ENCODE measurements at regions not wholly inside any gene's neighbourhood (a gene's known extent, or its start where the extent isn't known, plus 50 kb on each side); places are given as distances from the start of the nearest gene placed in this dataset.
"Not testable (repeated sequence)": the region's sequence is repeated elsewhere in the genome, so short reads cannot be mapped to it uniquely, and the experiment has no call there.

- no peak for DNase-seq
Measured at GRCh38 chr3:105096071-105096470, 270.6 kb upstream of the ALCAM start.

DNA sequence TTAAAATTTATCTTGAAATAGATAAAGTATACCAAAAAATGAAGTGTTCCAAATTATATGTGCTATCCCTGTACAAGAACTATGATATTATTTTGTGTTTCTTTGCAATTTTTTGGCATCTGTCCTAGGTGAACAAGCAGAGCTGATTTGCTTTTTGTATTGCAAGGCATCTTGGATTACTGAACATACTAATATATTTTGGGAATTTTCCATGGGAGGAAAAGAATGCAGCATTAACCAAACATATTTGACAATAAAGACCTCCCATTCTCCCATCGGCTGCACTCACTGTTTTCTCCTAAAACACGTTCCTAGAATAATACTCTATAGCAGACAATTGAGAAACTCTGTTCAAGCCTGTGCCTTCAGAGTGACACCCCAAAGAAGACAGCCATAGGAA lies 265.1 kb upstream of the ALCAM start:
- no peak for DNase-seq

DNA sequence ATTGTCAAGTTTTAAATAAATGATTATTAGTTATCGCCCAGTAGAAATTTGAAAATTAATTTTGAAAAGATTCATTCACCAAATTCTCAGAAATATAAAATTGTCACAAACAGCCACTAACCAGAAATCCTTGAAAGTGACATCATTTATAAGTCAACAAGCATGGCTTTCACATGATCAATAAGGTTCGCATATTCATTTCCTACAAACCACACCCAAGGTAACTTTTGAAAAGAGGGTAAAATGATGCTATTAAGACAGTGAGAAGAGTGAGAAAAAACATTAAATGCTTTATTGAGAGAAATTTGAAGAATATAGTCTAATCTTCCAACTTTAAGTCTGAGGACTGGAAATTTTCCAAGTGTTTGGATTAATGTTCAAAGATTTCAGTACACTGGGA lies 263.6 kb upstream of the ALCAM start:
- no peak for DNase-seq

DNA sequence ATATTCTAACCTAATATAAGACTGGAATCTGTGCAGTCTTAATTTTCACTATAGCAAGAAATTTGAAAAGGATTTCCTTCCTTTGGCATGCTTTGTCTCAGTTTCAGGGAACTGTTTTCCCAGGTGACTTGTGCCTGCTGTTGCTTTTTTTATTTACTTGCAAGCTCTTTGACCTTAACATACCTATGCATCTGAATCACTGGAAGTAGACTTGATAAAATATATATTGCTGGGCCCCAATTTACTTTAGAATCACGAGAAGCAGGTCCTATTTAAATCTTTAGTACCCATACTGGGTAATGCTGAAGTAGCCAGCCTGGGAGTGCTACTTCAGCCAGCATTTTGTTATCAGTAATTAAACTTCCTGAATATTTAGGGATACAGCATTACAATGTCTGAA lies 257.9 kb upstream of the ALCAM start:
- DNase-seq: no peak

- DNase-seq: no peak
Measured at GRCh38 chr3:105118905-105119304, 247.8 kb upstream of the ALCAM start.

DNA sequence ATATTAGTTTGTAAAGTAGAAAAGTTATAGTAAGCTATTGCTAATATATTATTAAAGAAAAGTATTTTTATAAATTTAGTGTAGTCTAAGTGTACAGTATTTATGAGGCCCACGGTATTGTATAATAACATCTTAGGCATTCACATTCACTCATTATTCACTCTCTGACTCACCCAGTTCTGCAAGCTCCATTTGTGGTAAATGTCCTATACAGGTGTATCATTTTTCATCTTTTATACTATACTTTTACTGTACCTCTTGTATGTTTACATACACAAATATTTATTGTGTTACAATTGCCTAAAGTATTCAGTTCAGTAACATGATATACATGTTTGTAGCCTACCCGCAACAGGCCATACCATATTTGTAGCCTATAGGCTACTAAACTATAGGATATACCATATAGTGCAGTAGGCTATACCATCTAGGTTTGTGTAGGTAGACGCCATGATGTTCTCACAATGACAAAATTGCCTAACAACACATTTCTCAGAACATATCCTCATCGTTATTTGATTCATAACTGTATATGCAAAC lies 246.8 kb upstream of the ALCAM start:
- DNase-seq: no peak

- DNase-seq: no peak
Measured at GRCh38 chr3:105130911-105131310, 235.8 kb upstream of the ALCAM start.

- DNase-seq: no peak
Measured at GRCh38 chr3:105137911-105138310, 228.8 kb upstream of the ALCAM start.

DNA sequence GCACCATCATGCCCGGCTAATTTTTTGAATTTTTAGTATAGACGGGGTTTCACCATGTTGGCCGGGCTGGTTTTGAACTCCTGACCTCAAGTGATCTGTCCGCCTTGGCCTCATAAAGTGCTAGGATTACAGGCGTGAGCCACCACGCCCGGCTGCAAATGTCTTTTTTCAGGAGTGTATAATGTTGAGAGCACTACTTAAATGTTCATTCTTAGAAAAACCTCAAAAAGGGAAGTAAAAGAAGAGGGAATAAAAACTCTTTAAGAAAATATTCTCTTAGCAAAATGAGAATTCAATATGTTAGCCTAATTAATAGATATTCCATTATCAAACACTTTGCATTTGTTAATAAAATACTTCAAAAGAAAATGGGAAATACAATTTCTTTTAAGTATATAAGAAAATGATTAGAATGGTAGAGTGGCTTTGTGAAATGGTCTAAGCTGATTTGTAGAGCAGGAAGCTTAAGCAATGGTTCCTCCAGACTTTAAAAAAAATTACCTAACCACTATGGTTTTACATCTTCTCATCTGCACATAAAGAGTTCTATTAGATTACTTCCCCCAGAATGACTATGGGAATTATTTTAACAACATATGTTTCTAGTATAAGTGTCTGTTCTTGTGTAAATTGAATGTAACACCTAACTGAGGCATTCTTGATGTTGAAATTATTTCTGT lies 226.7 kb upstream of the ALCAM start:
- DNase-seq: no peak

DNA sequence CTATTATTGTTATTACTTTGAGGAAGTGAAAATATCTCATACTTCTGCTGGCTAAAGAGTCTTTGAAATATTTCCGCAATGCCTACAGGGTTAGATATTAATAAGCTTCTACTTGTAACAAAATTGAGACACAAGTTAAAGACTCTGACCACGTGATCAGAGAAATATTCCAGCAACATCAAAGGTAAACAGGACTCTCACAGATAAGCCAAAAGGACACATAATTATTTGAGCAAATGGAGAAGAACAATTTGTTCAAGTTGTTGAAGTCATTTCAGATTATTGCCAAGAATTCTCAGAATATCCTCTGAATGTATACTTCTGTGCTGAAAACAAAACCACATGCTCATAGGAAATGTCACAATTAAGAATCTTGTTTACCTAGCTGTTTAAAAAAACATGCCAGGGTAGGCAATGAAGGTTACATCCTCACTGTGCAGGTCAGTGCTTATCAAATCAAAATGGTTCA lies 225.8 kb upstream of the ALCAM start:
- DNase-seq: no peak

GRCh38 chr3:105144837-105145236 lies 221.9 kb upstream of the ALCAM start:
- no peak for DNase-seq

- DNase-seq: no peak
Measured at GRCh38 chr3:105145511-105145910, 221.2 kb upstream of the ALCAM start.

- not testable (repeated sequence) for DNase-seq
Measured at GRCh38 chr3:105149197-105149596, 217.5 kb upstream of the ALCAM start.

GRCh38 chr3:105152987-105153386 lies 213.7 kb upstream of the ALCAM start:
- no peak for DNase-seq

GRCh38 chr3:105154692-105155091 lies 212.0 kb upstream of the ALCAM start:
- no peak for DNase-seq

DNA sequence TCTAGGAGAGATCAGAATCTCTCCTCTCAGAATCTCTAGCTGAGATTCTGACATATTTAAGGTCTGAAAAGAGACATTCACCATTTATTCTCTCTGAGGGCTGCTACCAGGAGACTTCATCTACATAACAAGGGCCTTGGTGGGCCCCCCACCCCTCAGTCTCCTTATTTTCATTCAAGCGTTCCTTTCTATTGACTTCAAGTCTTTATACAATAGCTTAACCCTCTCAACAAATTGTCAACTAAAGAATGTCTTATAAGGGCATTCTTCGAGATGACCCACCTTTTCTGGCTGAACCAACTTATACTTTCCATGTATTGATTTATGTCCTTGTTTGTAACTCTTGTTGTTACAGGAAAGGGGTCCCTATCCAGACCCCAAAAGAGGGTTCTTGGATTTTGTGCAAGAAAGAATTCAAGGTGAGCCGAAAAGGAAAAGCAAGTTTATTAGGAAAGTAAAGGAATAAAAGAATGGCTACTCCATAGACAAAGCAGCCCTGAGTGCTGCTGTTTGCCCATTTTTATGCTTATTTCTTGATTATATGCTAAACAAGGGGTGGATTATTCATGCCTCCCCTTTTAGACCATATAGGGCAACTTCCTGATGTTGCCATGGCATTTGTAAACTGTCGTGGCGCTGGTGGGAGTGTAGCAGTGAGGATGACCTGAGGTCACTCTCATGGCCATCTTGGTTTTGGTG lies 209.5 kb upstream of the ALCAM start:
- no peak for DNase-seq

GRCh38 chr3:105157766-105158085 lies 209.0 kb upstream of the ALCAM start:
- no peak for DNase-seq

DNA sequence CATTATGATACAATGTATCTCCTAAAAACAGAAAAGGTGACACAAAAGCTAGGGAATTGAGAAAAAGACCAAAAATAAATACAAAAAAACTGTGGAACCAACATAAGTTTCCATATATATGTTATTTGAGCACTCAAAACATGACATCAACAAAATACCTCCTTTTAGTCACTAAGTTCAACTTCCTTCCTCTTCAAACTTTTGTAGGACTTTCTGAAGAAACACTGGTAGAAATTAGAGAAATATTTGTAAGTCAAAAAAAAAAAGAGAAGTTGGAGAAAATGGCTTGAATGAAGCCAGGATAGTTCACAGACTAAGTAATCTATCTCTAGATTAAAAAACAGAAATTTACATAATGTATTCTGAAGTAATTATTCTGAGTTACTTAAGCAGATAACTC lies 208.4 kb upstream of the ALCAM start:
- no peak for DNase-seq

DNA sequence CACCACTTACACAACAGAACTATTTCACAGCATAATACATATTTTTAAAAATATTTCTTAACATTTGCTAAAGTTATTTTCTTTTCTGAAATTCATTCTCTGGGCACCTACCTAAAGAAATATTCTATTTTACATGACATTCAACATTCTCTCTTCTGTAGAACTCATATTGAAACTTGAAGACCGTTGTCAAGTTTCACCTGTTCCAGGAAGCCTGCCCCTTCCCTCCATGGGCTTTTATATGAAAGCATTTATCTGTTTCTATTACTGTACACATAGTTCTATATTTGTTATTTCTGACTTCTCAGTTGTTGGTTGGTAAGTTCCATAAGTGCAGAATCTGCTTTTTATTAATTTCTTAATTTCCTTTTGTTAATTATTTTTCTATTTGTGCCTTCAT lies 204.3 kb upstream of the ALCAM start:
- DNase-seq: no peak

DNA sequence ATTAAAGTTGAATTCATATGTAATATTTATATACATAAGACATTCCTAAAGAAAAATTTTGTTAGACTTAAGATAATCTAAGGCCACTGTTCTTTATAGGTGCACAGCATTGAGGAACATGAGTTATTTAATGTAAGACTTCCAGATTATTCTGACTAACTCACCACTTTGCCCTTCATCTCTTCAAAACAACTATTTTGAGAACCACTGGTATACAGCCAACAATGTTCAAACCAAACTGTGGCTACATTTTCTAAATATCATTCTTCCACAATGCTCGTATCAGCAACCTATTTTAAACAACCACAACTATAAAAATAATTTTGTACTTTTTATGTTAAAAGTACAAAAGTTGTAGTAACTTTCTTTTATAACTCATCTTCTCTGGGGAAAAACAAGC lies 199.8 kb upstream of the ALCAM start:
- no peak for DNase-seq

GRCh38 chr3:105170423-105170822 lies 196.3 kb upstream of the ALCAM start:
- no peak for DNase-seq

DNA sequence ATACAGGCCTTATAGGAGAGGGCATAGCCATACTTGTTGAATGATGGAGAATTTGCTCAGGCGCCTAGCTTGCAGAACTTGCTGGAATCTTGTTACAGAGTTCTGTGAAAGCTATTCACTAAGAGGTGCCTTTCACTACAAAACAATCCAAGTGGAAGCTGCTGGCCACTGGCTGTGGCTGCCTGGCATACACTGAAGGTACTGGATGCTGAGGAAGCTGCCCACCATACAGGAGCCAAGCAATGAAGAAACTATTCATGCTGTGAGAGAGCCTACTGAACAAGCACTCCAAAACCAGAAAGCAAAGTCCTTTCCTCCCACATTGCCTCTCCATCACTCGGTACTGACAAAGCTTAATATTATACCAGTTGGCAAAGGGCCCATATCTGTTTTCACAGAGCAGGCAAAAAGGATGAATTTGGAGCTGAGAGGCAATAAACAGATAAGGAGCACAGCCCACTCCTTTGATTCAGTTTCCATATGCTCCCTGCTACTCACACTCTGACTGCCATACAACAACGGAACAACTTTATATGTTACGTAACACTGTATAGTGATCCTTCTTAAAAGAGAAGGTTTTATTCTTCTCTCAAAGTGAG lies 192.6 kb upstream of the ALCAM start:
- peak; percentile 54 for DNase-seq

DNA sequence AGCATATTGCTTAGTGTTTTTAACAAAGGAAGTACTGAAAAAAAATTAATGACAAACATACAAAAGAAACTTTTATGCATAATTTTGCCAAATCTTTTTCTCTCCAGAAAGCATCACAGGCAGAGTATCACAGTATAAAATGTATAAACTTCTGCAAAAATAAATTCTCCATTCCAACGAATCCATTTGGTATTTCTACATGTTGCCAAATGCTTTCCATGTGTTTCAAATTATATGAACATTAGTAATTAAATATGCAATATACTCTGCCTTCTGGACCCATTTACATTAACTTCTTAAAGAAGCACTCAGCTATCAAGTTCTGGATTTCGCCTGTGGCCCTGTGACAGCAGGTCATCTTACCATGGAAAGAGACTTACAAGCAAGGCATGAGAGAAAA lies 189.1 kb upstream of the ALCAM start:
- DNase-seq: no peak

DNA sequence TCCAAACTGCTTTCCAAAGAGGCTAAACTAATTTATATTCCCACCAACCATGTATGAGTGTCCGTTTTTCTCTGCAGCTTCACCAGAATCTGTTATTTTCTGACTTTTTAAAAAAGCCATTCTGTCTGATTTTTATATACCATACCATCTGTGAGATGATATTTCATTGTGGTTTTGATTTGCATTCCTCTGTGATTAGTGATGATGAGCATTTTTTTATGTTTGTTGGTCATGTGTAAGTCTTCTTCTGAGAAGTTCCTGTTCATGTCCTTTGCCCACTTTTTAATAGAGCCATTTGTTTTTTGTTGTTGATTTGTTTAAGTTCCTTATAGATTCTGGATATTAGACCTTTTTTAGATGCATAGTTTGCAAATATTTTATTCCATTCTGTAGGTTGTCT lies 179.4 kb upstream of the ALCAM start:
- no peak for DNase-seq
